Keratinocyte (primary cell): ENCODE measurements at regions not wholly inside any gene's neighbourhood (a gene's known extent, or its start where the extent isn't known, plus 50 kb on each side); places are given as distances from the start of the nearest gene placed in this dataset.

Source experiments
- DNase-seq: peaks from one replicate; pipeline ENCODE4 v3.0.0-alpha.2; 2011; ENCODE audit warnings: low read depth, missing footprints, low spot score
- FAIRE-seq: peaks from 2 replicates; lab custom pipeline; 2011; peaks lifted over from hg19 to GRCh38; lab: Jason Lieb, UNC
- H2AFZ ChIP-seq: 2 replicates; pipeline ENCODE4 v1.6.0; 2012; ENCODE audit warnings: low read length, control low read depth, inconsistent platforms; ENCODE audit not compliant: control insufficient read depth
- H3K27ac ChIP-seq: 2 replicates; pipeline ENCODE4 v1.5.1; 2011; ENCODE audit warnings: low read length; ENCODE audit not compliant: control insufficient read depth, insufficient read depth
- H3K27me3 ChIP-seq: 3 replicates; pipeline ENCODE4 v1.6.0; 2011; ENCODE audit warnings: low read length; ENCODE audit not compliant: control insufficient read depth, insufficient read depth; ENCODE audit errors: extremely low read depth
- H3K36me3 ChIP-seq, 2 experiments: 2 replicates in 1 of 2; 3 replicates in 1 of 2; pipeline ENCODE4 v1.5.1; 2011; ENCODE audit warnings: low read length in 2 of 2, mild to moderate bottlenecking in 1 of 2; ENCODE audit not compliant: control insufficient read depth in 2 of 2, insufficient read depth in 2 of 2; ENCODE audit errors: extremely low read depth in 1 of 2
- H3K4me1 ChIP-seq: 3 replicates; pipeline ENCODE4 v1.5.1; 2011; ENCODE audit warnings: low read length; ENCODE audit not compliant: control insufficient read depth, insufficient read depth; ENCODE audit errors: extremely low read depth
- H3K4me2 ChIP-seq: 3 replicates; pipeline ENCODE4 v1.6.0; 2011; ENCODE audit warnings: low read depth, low read length; ENCODE audit not compliant: control insufficient read depth, insufficient read depth; ENCODE audit errors: extremely low read depth
- H3K4me3 ChIP-seq, 3 experiments: fragments of 200-600 bp in 1 of 3; sonication (generic) in 1 of 3; 2 replicates in 2 of 3; 3 replicates in 1 of 3; pipeline ENCODE4 v1.5.1; 2011 to 2016; ENCODE audit warnings: low read length in 3 of 3, mild to moderate bottlenecking in 3 of 3, control low read depth in 2 of 3, inconsistent platforms in 1 of 3, low read depth in 1 of 3, mixed read lengths in 1 of 3, mixed run types in 1 of 3, moderate library complexity in 1 of 3; ENCODE audit not compliant: control insufficient read depth in 2 of 3, insufficient read depth in 2 of 3; ENCODE audit errors: extremely low read depth in 1 of 3
- H3K79me2 ChIP-seq: 2 replicates; pipeline ENCODE4 v1.6.0; 2012; ENCODE audit warnings: low read length; ENCODE audit not compliant: control insufficient read depth, insufficient read depth
- H3K9ac ChIP-seq: 3 replicates; pipeline ENCODE4 v1.6.0; 2011; ENCODE audit warnings: low read length; ENCODE audit not compliant: control insufficient read depth, insufficient read depth; ENCODE audit errors: extremely low read depth
- H3K9me1 ChIP-seq: 3 replicates; pipeline ENCODE4 v1.6.0; 2011; ENCODE audit warnings: low read length; ENCODE audit not compliant: control insufficient read depth, insufficient read depth; ENCODE audit errors: extremely low read depth
- H3K9me3 ChIP-seq: 2 replicates; pipeline ENCODE4 v1.5.1; 2012; ENCODE audit warnings: low read depth, low read length; ENCODE audit not compliant: control insufficient read depth
- H4K20me1 ChIP-seq: 3 replicates; pipeline ENCODE4 v1.6.0; 2011; ENCODE audit warnings: low read length; ENCODE audit not compliant: control insufficient read depth, insufficient read depth; ENCODE audit errors: extremely low read depth
- EZH2 ChIP-seq: IDR thresholded peaks from one replicate; pipeline ENCODE4 v1.6.1; 2012; ENCODE audit warnings: inconsistent platforms, mild to moderate bottlenecking, low read length, moderate library complexity
- dilution Hi-C: fragments of 300-500 bp; cut with MboI; formaldehyde crosslinking; loops from one replicate; pipeline ENCODE4 v1.7.0; 2020; ENCODE audit warnings: low sequenced_read_pairs; ENCODE audit not compliant: extremely low pct_ligation_motif_present
- TF ChIP-seq, protein P1 (sequence below), 3 experiments: IDR thresholded peaks in 1 of 3; conservative IDR thresholded peaks in 1 of 3; optimal IDR thresholded peaks in 1 of 3; 2 replicates in 2 of 3; 3 replicates in 1 of 3; pipeline versions ENCODE3 to v1.5.1; 2011; ENCODE audit warnings: low read length in 3 of 3, mild to moderate bottlenecking in 3 of 3, moderate library complexity in 2 of 3, control low read depth in 1 of 3, inconsistent platforms in 1 of 3; ENCODE audit not compliant: insufficient read depth in 2 of 3; ENCODE audit errors: extremely low read depth in 1 of 3

DNA sequence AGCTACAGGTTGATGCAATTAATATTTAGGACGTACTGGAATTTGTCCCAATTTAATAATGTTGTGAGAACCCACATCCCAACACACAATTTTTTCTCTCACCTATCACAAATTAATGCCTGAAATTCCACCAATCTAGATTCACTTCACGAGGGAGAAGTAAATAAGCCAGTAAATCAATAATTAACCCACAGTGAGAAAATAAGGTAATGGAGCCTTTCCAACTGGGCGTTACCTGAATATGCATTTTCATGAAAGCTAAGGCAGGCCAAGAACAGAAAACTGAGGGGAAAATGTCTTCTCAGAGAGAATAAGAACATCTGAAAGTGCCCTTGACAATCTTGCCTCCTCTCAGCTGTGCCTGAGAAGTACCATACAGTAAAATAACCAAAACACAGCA lies 240.8 kb upstream of the NR5A2 start:
- Histone ChIP-seq H3K4me3 (no peak overlapping the region), H3K27ac (peak overlapping the region; percentile 15), H3K27me3 (no peaks in the 10 kb centered on the region), H2AFZ (no peak overlapping the region), H3K9ac (no peak overlapping the region), H4K20me1 (no peaks in the 10 kb centered on the region), H3K79me2 (no peaks in the 10 kb centered on the region), H3K4me1 (peaks cover 34% of the 10 kb centered on the region), H3K9me1 (no peaks in the 10 kb centered on the region), H3K4me2 (no peak overlapping the region), H3K36me3 (no peaks in the 10 kb centered on the region), H3K9me3 (no peaks in the 10 kb centered on the region)
- dilution Hi-C loops, result no loop called here
- no peak for DNase-seq
- no peak for TF ChIP-seq EZH2
- TF ChIP-seq, protein P1, sequence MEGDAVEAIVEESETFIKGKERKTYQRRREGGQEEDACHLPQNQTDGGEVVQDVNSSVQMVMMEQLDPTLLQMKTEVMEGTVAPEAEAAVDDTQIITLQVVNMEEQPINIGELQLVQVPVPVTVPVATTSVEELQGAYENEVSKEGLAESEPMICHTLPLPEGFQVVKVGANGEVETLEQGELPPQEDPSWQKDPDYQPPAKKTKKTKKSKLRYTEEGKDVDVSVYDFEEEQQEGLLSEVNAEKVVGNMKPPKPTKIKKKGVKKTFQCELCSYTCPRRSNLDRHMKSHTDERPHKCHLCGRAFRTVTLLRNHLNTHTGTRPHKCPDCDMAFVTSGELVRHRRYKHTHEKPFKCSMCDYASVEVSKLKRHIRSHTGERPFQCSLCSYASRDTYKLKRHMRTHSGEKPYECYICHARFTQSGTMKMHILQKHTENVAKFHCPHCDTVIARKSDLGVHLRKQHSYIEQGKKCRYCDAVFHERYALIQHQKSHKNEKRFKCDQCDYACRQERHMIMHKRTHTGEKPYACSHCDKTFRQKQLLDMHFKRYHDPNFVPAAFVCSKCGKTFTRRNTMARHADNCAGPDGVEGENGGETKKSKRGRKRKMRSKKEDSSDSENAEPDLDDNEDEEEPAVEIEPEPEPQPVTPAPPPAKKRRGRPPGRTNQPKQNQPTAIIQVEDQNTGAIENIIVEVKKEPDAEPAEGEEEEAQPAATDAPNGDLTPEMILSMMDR (optimal IDR thresholded peaks at IDR 0.05 in 1 of 3, IDR thresholded peaks at IDR 0.05 in 1 of 3, conservative IDR thresholded peaks at IDR 0.05 in 1 of 3; ENCODE audit: extremely low read depth in 1 of 3, insufficient read depth in 2 of 3, low read length in 3 of 3), result no peak
- no peak for FAIRE-seq

DNA sequence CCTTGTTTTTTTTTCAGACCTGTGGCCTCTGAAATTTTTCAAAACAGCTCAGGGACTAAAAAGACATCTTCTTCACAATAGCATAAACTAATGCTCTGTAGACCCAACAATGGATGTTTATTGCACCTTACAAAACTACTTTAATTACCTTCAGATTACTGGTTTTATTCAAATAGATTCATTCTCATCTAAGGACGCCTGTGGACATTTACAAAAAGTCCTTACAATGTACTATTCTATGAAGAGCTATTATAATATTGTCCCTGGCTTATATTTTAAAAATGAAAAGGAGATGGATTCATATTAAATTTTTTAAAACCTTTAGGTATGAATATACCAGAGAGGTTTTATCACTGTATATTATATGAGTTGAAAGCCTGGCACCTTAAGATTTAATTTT lies 238.4 kb upstream of the NR5A2 start:
- Histone ChIP-seq H3K4me1 (peaks cover 23% of the 10 kb centered on the region), H3K36me3 (no peaks in the 10 kb centered on the region), H3K27me3 (no peaks in the 10 kb centered on the region), H3K9me1 (no peaks in the 10 kb centered on the region), H3K79me2 (no peaks in the 10 kb centered on the region), H3K9ac (no peak overlapping the region), H4K20me1 (no peaks in the 10 kb centered on the region), H3K27ac (no peak overlapping the region), H3K4me3 (no peak overlapping the region), H3K4me2 (no peak overlapping the region), H2AFZ (no peak overlapping the region), H3K9me3 (no peaks in the 10 kb centered on the region)
- dilution Hi-C loops, result no loop called here
- DNase-seq (no peak), FAIRE-seq (no peak)
- TF ChIP-seq EZH2, result no peak
- TF ChIP-seq, protein P1 (optimal IDR thresholded peaks at IDR 0.05 in 1 of 3, IDR thresholded peaks at IDR 0.05 in 1 of 3, conservative IDR thresholded peaks at IDR 0.05 in 1 of 3; ENCODE audit: extremely low read depth in 1 of 3, insufficient read depth in 2 of 3, low read length in 3 of 3), result no peak
